ENCODE measurements at regions not wholly inside any gene's neighbourhood (a gene's known extent, or its start where the extent isn't known, plus 50 kb on each side); places are given as distances from the start of the nearest gene placed in this dataset.

GRCh38 chrX:122091571-122091970 lies 1044.2 kb downstream of the GLUD2 start:
- TF ChIP-seq REST (IDR thresholded peaks at IDR 0.05; ENCODE audit: insufficient read depth in 1 of 2, low read depth in 2 of 2, low read length in 2 of 2) (no peak), POLR2AphosphoS5 (IDR thresholded peaks at IDR 0.05; ENCODE audit: low read depth, low read length) (no peak), TAF1 (IDR thresholded peaks at IDR 0.05; ENCODE audit: borderline replicate concordance, insufficient read depth, low read length) (no peak)

Measured in PFSK-1 (cell line).